GM12864 (cell line): ENCODE measurements at regions not wholly inside any gene's neighbourhood (a gene's known extent, or its start where the extent isn't known, plus 50 kb on each side); places are given as distances from the start of the nearest gene placed in this dataset.

Experiments
- DNase-seq: peaks from one replicate; pipeline ENCODE4 v3.0.0-alpha.2; 2011; ENCODE audit warnings: low read depth
- H3K4me3 ChIP-seq: 2 replicates; pipeline ENCODE4 v1.5.1; 2011; ENCODE audit warnings: mild to moderate bottlenecking, low read depth, low read length, control low read depth
- CTCF ChIP-seq: IDR thresholded peaks from 2 replicates; pipeline ENCODE4 v1.5.1; 2011; ENCODE audit warnings: low read depth, mild to moderate bottlenecking, moderate library complexity, low read length, control low read depth, inconsistent platforms; ENCODE audit errors: missing control alignments

GRCh38 chr19:56988299-56988698 is 131.5 kb upstream of the USP29 start:
- no peak for TF ChIP-seq CTCF

GRCh38 chr19:56991912-56992311 is 127.9 kb upstream of the USP29 start:
- H3K4me3 ChIP-seq = no peak overlapping the region
- no peak for DNase-seq
- TF ChIP-seq CTCF = no peak

More at GRCh38 chr19:56988299-56988698, 131.5 kb upstream of the USP29 start:
- no peak for DNase-seq
- H3K4me3 ChIP-seq = no peak overlapping the region

DNA sequence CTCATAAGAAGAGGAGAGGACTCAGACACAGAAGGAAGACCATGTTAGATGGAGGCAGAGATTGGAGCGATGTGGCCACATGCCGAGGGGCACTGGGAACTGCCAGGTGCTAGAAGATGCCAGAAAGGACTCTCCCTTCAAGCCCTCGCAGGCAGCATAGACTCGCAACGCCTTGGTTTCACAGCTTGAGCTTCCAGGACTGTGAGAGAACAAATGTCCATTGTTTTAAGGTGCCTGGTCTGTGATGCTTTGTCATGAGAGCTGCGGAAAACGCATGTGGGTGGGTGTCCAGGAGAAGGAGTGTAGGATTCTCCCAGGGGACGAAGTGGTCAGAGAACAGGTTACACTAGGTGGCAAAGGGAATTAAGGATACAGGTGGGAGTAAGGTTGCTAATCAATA is 125.9 kb upstream of the USP29 start:
- TF ChIP-seq CTCF = no peak
- no peak for DNase-seq
- H3K4me3 ChIP-seq = no peak overlapping the region

DNA sequence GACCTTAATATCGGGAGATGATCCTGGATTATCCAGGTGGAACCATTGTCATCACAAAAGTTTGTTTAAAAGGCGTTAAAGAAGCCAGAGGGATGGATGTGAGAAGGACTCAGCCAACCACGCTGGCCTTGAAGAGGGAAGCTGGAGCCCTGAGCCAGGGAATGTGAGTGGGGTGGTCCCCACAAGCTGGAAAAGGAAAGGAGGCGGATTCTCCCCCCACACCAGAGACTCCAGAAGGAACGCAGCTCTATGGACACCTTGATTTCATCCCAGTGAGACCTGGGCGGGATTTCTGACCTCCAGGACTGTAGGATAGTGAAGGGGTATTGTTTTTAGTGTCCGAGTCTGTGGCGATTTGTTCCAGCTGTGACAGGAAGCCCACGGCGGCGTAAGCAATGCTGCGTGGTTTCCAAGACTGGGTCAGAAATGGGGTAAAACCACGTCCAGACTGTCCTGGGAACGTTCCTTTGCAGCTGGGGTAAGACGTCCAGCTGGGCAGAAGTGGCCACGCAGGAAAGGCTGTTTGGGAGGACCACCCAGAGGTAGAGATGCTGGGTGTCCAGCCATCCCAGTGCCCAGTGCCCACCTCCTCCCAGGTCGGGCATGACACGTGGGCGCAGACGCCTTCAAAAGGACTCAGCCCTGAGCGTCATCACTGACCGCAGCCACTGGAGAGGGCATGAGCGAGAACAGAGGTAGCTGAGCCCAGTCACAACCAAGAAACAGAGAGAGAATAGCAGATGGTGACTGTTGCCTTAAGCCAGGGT is 125.4 kb upstream of the USP29 start:
- no peak overlapping the region for H3K4me3 ChIP-seq

GRCh38 chr19:56995303-56995702 is 124.5 kb upstream of the USP29 start:
- TF ChIP-seq CTCF = no peak
- no peak for DNase-seq
- H3K4me3 ChIP-seq = no peak overlapping the region

More for the DNA sequence above, 125.4 kb upstream of the USP29 start:
- no peak for TF ChIP-seq CTCF
- no peak for DNase-seq

- no peak for DNase-seq
- no peak overlapping the region for H3K4me3 ChIP-seq
- no peak for TF ChIP-seq CTCF
Measured at GRCh38 chr19:57002195-57002601, 117.6 kb upstream of the USP29 start.

DNA sequence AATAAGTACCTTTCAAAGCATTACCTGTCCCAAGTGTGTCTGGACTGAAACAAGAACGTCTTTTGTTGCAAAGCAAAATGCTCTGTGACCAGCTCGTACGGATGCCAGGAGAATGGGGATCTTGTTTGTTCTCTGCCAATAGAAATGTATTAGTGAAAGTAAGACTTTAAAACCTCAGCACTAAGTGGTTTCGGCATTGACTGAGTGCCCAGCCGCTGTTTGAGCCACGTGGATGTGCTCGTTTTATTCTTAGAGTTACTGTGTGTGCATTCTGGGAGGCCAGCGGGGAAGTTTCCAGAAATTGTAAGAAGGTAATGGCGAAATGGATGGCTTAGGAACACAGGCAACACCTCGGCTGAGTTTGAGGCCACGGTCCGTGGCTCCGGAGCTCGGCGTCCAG is 117.1 kb upstream of the USP29 start:
- no peak overlapping the region for H3K4me3 ChIP-seq
- no peak for TF ChIP-seq CTCF
- no peak for DNase-seq
